ENCODE measurements at regions not wholly inside any gene's neighbourhood (a gene's known extent, or its start where the extent isn't known, plus 50 kb on each side); places are given as distances from the start of the nearest gene placed in this dataset.

GRCh38 chr5:167071981-167072610 is 1219.3 kb upstream of the WWC1 start:
- 100% methylated on average over 1 of the region's 5 CpGs for whole genome bisulfite sequencing (ENCODE audit: insufficient coverage)
- Histone ChIP-seq H3K9me3 (ENCODE audit: control extremely low read depth in 1 of 3, control insufficient read depth in 2 of 3, insufficient read depth in 1 of 3, low read length in 2 of 3) (peaks cover 0 to 3% (median 0%) of the 10 kb centered on the region in 3 donors), H2AFZ (ENCODE audit: insufficient read depth, low read depth, low read length, poor library complexity, severe bottlenecking) (no peak overlapping the region), H3K79me2 (ENCODE audit: control insufficient read depth, insufficient read depth, low read length) (no peaks in the 10 kb centered on the region), H3K9ac (ENCODE audit: low read length) (no peak overlapping the region), H3K4me3 (ENCODE audit: control extremely low read depth in 1 of 5, extremely low read depth in 1 of 5, insufficient read depth in 1 of 5, low read depth in 2 of 5, low read length in 4 of 5) (no peak overlapping the region), H3K27me3 (replicated peaks in 1 of 4; ENCODE audit: control extremely low read depth in 1 of 4, control insufficient read depth in 3 of 4, insufficient read depth in 4 of 4, low read length in 3 of 4) (no peaks in the 10 kb centered on the region), H3K4me1 (ENCODE audit: control insufficient read depth in 2 of 2, insufficient read depth in 2 of 2, low read length in 2 of 2) (no peaks in the 10 kb centered on the region), H3K27ac (ENCODE audit: low read length in 2 of 2) (no peak overlapping the region), H3K4me2 (replicated peaks; ENCODE audit: low read depth, low read length, poor library complexity, severe bottlenecking) (no peak overlapping the region), H4K20me1 (ENCODE audit: control insufficient read depth, insufficient read depth, low read length, poor library complexity, severe bottlenecking) (no peaks in the 10 kb centered on the region), H3K36me3 (replicated peaks in 1 of 2; ENCODE audit: control extremely low read depth in 1 of 2, control insufficient read depth in 1 of 2, extremely low read depth in 1 of 2, insufficient read depth in 2 of 2, low read length in 1 of 2) (no peaks in the 10 kb centered on the region)
- no peak for DNase-seq
- intact Hi-C loops (cut with micrococcal nuclease), result no loop called here
- no peaks in the 10 kb centered on the region for H3K9me3 Mint-ChIP-seq (ENCODE audit: insufficient read depth)
- no peak overlapping the region for H3K4me3 Mint-ChIP-seq
- CTCF ChIA-PET, result no interaction called here
- POLR2A ChIA-PET, result no interaction called here
- TF ChIP-seq EZH2 (IDR thresholded peaks at IDR 0.05; ENCODE audit: borderline replicate concordance, insufficient read depth, low read depth, low read length, poor library complexity, severe bottlenecking), result no peak
- TF ChIP-seq, protein P1, sequence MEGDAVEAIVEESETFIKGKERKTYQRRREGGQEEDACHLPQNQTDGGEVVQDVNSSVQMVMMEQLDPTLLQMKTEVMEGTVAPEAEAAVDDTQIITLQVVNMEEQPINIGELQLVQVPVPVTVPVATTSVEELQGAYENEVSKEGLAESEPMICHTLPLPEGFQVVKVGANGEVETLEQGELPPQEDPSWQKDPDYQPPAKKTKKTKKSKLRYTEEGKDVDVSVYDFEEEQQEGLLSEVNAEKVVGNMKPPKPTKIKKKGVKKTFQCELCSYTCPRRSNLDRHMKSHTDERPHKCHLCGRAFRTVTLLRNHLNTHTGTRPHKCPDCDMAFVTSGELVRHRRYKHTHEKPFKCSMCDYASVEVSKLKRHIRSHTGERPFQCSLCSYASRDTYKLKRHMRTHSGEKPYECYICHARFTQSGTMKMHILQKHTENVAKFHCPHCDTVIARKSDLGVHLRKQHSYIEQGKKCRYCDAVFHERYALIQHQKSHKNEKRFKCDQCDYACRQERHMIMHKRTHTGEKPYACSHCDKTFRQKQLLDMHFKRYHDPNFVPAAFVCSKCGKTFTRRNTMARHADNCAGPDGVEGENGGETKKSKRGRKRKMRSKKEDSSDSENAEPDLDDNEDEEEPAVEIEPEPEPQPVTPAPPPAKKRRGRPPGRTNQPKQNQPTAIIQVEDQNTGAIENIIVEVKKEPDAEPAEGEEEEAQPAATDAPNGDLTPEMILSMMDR (IDR thresholded peaks at IDR 0.05), result no peak
- H3K27ac Mint-ChIP-seq, result no peak overlapping the region
- H3K4me1 Mint-ChIP-seq, result no peaks in the 10 kb centered on the region
- no peak for ATAC-seq (ENCODE audit: low read depth)
- no peaks in the 10 kb centered on the region for H3K27me3 Mint-ChIP-seq

DNA sequence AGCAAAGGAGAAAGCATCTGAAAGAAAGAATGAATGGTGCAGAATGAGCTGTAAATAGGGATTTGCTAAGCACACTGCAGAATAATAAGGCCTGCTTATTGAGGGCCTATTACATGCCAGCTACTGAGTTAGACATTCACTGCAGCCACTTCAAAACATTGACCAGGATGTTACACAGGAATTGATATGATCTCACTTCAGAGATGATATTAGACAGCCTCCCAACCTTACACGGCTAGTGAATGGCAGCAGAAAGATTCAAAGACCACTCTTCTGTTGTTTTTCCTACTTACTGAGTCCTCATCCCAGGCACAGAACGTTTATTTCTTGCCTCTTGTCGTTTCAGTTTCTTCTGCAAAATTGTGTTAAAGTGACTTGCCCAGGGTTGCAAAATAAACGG is 1209.9 kb upstream of the WWC1 start:
- DNase-seq, result no peak

More for the DNA sequence above, 1209.9 kb upstream of the WWC1 start:
- ChIA-PET POLR2A (no interaction called here), CTCF (no interaction called here)
- H3K27me3 Mint-ChIP-seq, result no peaks in the 10 kb centered on the region
- no peak overlapping the region for H3K4me2 ChIP-seq (replicated peaks; ENCODE audit: low read depth, low read length, poor library complexity, severe bottlenecking)
- H3K27me3 ChIP-seq (replicated peaks in 1 of 4; ENCODE audit: control extremely low read depth in 1 of 4, control insufficient read depth in 3 of 4, insufficient read depth in 4 of 4, low read length in 3 of 4), result no peaks in the 10 kb centered on the region
- H3K9me3 Mint-ChIP-seq (ENCODE audit: insufficient read depth), result no peaks in the 10 kb centered on the region
- 57% methylated on average over 4 of the region's 4 CpGs for WGBS (ENCODE audit: insufficient coverage)
- H2AFZ ChIP-seq (ENCODE audit: insufficient read depth, low read depth, low read length, poor library complexity, severe bottlenecking), result no peak overlapping the region
- H3K4me3 Mint-ChIP-seq, result no peak overlapping the region
- no peaks in the 10 kb centered on the region for H4K20me1 ChIP-seq (ENCODE audit: control insufficient read depth, insufficient read depth, low read length, poor library complexity, severe bottlenecking)
- intact Hi-C loops (cut with micrococcal nuclease), result no loop called here
- no peak overlapping the region for H3K27ac Mint-ChIP-seq
- H3K4me1 Mint-ChIP-seq, result no peaks in the 10 kb centered on the region
- no peaks in the 10 kb centered on the region for H3K79me2 ChIP-seq (ENCODE audit: control insufficient read depth, insufficient read depth, low read length)
- TF ChIP-seq EZH2 (IDR thresholded peaks at IDR 0.05; ENCODE audit: borderline replicate concordance, insufficient read depth, low read depth, low read length, poor library complexity, severe bottlenecking), result no peak
- TF ChIP-seq, protein P1 (IDR thresholded peaks at IDR 0.05), result no peak
- no peak overlapping the region for H3K9ac ChIP-seq (ENCODE audit: low read length)
- no peaks in the 10 kb centered on the region for H3K4me1 ChIP-seq (ENCODE audit: control insufficient read depth in 2 of 2, insufficient read depth in 2 of 2, low read length in 2 of 2)
- H3K9me3 ChIP-seq (ENCODE audit: control extremely low read depth in 1 of 3, control insufficient read depth in 2 of 3, insufficient read depth in 1 of 3, low read length in 2 of 3), result peaks cover 0 to 3% (median 0%) of the 10 kb centered on the region in 3 donors
- H3K36me3 ChIP-seq (replicated peaks in 1 of 2; ENCODE audit: control extremely low read depth in 1 of 2, control insufficient read depth in 1 of 2, extremely low read depth in 1 of 2, insufficient read depth in 2 of 2, low read length in 1 of 2), result no peaks in the 10 kb centered on the region
- H3K4me3 ChIP-seq (ENCODE audit: control extremely low read depth in 1 of 5, extremely low read depth in 1 of 5, insufficient read depth in 1 of 5, low read depth in 2 of 5, low read length in 4 of 5), result no peak overlapping the region
- H3K27ac ChIP-seq (ENCODE audit: low read length in 2 of 2), result no peak overlapping the region
- no peak for ATAC-seq (ENCODE audit: low read depth)
